Astrocyte (in vitro differentiated cells and primary cell): ENCODE measurements at regions not wholly inside any gene's neighbourhood (a gene's known extent, or its start where the extent isn't known, plus 50 kb on each side); places are given as distances from the start of the nearest gene placed in this dataset.

Source experiments
- DNase-seq: peaks from one replicate; pipeline ENCODE4 v3.0.0-alpha.2; 2010; ENCODE audit warnings: low read depth
- FAIRE-seq: peaks from 2 replicates; lab custom pipeline; 2011; peaks lifted over from hg19 to GRCh38; lab: Jason Lieb, UNC
- H2AFZ ChIP-seq: 2 replicates; pipeline ENCODE4 v1.6.0; 2012; ENCODE audit warnings: low read depth, low read length, inconsistent platforms
- H3K27ac ChIP-seq: 2 replicates; pipeline ENCODE4 v1.5.1; 2011; ENCODE audit warnings: low read depth, low read length, inconsistent platforms
- H3K27me3 ChIP-seq: 2 replicates; pipeline ENCODE4 v1.6.0; 2011; ENCODE audit warnings: low read length, inconsistent platforms; ENCODE audit not compliant: insufficient read depth
- H3K36me3 ChIP-seq: 2 replicates; pipeline ENCODE4 v1.5.1; 2011; ENCODE audit warnings: low read length, inconsistent platforms; ENCODE audit not compliant: insufficient read depth
- H3K4me1 ChIP-seq: 2 replicates; pipeline ENCODE4 v1.5.1; 2011; ENCODE audit warnings: low read length, inconsistent platforms; ENCODE audit not compliant: insufficient read depth
- H3K4me2 ChIP-seq: 2 replicates; pipeline ENCODE4 v1.6.0; 2012; ENCODE audit warnings: low read length, inconsistent platforms
- H3K4me3 ChIP-seq: 2 replicates; pipeline ENCODE4 v1.5.1; 2011; ENCODE audit warnings: low read depth, mild to moderate bottlenecking, low read length, inconsistent platforms; ENCODE audit not compliant: insufficient read depth
- H3K79me2 ChIP-seq: 2 replicates; pipeline ENCODE4 v1.6.0; 2012; ENCODE audit warnings: mild to moderate bottlenecking, low read length, inconsistent platforms; ENCODE audit not compliant: insufficient read depth
- H3K9ac ChIP-seq: 2 replicates; pipeline ENCODE4 v1.6.0; 2012; ENCODE audit warnings: mild to moderate bottlenecking, low read length, inconsistent platforms
- H3K9me3 ChIP-seq: 2 replicates; pipeline ENCODE4 v1.5.1; 2012; ENCODE audit warnings: low read depth, mild to moderate bottlenecking, low read length, inconsistent platforms; ENCODE audit not compliant: insufficient read depth
- H4K20me1 ChIP-seq: 2 replicates; pipeline ENCODE4 v1.6.0; 2012; ENCODE audit warnings: low read length, inconsistent platforms; ENCODE audit not compliant: insufficient read depth
- H3K27ac Mint-ChIP-seq: one replicate; pipeline ENCODE4 v1.8.0; 2021; ENCODE audit warnings: mild to moderate bottlenecking, mixed read lengths; ENCODE audit not compliant: unreplicated experiment
- H3K27me3 Mint-ChIP-seq: one replicate; pipeline ENCODE4 v1.8.0; 2021; ENCODE audit warnings: low read depth, mixed read lengths; ENCODE audit not compliant: unreplicated experiment
- H3K36me3 Mint-ChIP-seq: one replicate; pipeline ENCODE4 v1.8.0; 2021; ENCODE audit warnings: low read depth, mixed read lengths; ENCODE audit not compliant: unreplicated experiment
- H3K4me1 Mint-ChIP-seq: one replicate; pipeline ENCODE4 v1.8.0; 2021; ENCODE audit warnings: low read depth, mixed read lengths; ENCODE audit not compliant: unreplicated experiment
- H3K4me3 Mint-ChIP-seq: one replicate; pipeline ENCODE4 v1.8.0; 2021; ENCODE audit warnings: mild to moderate bottlenecking, moderate library complexity, mixed read lengths; ENCODE audit not compliant: unreplicated experiment
- H3K9me3 Mint-ChIP-seq: one replicate; pipeline ENCODE4 v1.8.0; 2021; ENCODE audit warnings: mild to moderate bottlenecking, mixed read lengths; ENCODE audit not compliant: unreplicated experiment
- EZH2 ChIP-seq: IDR thresholded peaks from 2 replicates; pipeline ENCODE4 v1.6.1; 2012; ENCODE audit warnings: mild to moderate bottlenecking, low read length, inconsistent platforms; ENCODE audit not compliant: insufficient read depth
- TF ChIP-seq, protein P1 (sequence below): IDR thresholded peaks from 2 replicates; pipeline ENCODE4 v1.5.1; 2011; ENCODE audit warnings: low read depth, mild to moderate bottlenecking, inconsistent platforms, low read length, moderate library complexity; ENCODE audit not compliant: insufficient read depth

DNA sequence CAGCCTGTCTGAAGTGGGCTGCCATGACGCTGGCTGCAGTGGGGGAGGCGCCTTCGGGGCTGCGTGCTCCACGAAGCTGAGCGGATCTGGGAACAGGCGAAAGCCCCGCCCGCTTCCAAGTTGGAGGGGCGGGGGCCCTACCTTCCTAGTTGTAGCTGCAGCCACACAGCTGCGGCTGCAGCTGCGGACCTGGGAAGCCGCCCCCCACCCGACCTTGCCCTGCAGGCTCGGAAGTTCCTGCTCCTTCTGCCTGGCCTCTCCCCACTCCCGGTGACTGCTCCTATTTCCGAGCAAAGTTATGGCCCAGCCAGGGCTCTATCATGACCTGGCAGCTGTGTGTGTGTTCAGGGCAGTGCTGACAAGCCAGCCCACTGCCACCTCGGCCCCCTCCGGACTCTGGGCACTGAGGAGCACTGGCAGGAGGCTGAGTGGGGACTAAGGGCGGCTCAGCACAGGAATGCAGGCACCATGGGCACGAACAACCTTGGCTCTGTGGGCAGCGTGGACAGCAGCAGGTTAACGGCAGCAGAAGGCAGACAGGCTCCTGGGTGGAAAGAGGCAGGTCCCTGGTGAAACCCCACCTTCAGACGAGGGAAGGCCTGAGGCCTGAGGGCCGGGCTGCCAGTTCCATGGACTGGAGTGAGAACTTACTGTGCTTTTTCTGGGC, 352.4 kb upstream of the TMCO5A start:
- Mint-ChIP-seq H3K36me3 (no peaks in the 10 kb centered on the region), H3K9me3 (peaks cover 2% of the 10 kb centered on the region), H3K4me1 (peaks cover 15% of the 10 kb centered on the region), H3K27me3 (no peaks in the 10 kb centered on the region), H3K27ac (no peak overlapping the region), H3K4me3 (no peak overlapping the region)
- H3K4me2 ChIP-seq: no peak overlapping the region
- H2AFZ ChIP-seq: no peak overlapping the region
- no peak overlapping the region for H3K27ac ChIP-seq
- no peak for TF ChIP-seq EZH2
- TF ChIP-seq, protein P1, sequence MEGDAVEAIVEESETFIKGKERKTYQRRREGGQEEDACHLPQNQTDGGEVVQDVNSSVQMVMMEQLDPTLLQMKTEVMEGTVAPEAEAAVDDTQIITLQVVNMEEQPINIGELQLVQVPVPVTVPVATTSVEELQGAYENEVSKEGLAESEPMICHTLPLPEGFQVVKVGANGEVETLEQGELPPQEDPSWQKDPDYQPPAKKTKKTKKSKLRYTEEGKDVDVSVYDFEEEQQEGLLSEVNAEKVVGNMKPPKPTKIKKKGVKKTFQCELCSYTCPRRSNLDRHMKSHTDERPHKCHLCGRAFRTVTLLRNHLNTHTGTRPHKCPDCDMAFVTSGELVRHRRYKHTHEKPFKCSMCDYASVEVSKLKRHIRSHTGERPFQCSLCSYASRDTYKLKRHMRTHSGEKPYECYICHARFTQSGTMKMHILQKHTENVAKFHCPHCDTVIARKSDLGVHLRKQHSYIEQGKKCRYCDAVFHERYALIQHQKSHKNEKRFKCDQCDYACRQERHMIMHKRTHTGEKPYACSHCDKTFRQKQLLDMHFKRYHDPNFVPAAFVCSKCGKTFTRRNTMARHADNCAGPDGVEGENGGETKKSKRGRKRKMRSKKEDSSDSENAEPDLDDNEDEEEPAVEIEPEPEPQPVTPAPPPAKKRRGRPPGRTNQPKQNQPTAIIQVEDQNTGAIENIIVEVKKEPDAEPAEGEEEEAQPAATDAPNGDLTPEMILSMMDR: no peak
- no peaks in the 10 kb centered on the region for H3K36me3 ChIP-seq
- H3K4me3 ChIP-seq: no peak overlapping the region
- H3K27me3 ChIP-seq: no peaks in the 10 kb centered on the region
- DNase-seq: no peak
- peaks cover 6% of the 10 kb centered on the region for H3K9me3 ChIP-seq
- H4K20me1 ChIP-seq: no peaks in the 10 kb centered on the region
- peaks cover 10% of the 10 kb centered on the region for H3K4me1 ChIP-seq
- no peak for FAIRE-seq
- no peak overlapping the region for H3K9ac ChIP-seq
- no peaks in the 10 kb centered on the region for H3K79me2 ChIP-seq

DNA sequence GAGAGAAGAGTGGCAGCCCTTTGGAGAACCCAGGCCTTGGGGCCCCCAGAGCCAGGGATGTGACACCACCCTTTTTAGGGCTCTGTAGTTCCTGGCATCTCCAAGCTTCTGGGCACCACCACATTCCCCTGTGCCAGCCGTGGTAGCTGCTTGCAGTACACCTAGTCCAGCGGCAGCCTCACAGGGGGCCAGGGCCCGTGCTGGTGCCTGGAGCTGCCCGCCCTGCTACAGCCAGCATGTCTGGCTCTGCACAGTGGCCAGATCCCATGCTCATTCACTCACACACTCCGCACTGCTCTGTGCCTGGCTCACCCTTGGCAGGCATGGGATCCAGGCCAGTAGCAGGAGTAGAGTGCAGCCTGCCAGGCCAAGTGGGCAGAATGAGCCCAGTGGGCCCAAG, 351.6 kb upstream of the TMCO5A start:
- Mint-ChIP-seq H3K36me3 (no peaks in the 10 kb centered on the region), H3K9me3 (peaks cover 2% of the 10 kb centered on the region), H3K27ac (no peak overlapping the region), H3K4me3 (no peak overlapping the region), H3K4me1 (peaks cover 15% of the 10 kb centered on the region), H3K27me3 (no peaks in the 10 kb centered on the region)
- no peaks in the 10 kb centered on the region for H3K36me3 ChIP-seq
- DNase-seq: no peak
- no peak overlapping the region for H2AFZ ChIP-seq
- H4K20me1 ChIP-seq: no peaks in the 10 kb centered on the region
- no peak for FAIRE-seq
- TF ChIP-seq, protein P1: no peak
- no peak for TF ChIP-seq EZH2
- H3K4me2 ChIP-seq: no peak overlapping the region
- H3K4me1 ChIP-seq: peaks cover 10% of the 10 kb centered on the region
- H3K4me3 ChIP-seq: no peak overlapping the region
- no peaks in the 10 kb centered on the region for H3K79me2 ChIP-seq
- H3K9me3 ChIP-seq: peaks cover 6% of the 10 kb centered on the region
- no peak overlapping the region for H3K27ac ChIP-seq
- no peaks in the 10 kb centered on the region for H3K27me3 ChIP-seq
- H3K9ac ChIP-seq: no peak overlapping the region

DNA sequence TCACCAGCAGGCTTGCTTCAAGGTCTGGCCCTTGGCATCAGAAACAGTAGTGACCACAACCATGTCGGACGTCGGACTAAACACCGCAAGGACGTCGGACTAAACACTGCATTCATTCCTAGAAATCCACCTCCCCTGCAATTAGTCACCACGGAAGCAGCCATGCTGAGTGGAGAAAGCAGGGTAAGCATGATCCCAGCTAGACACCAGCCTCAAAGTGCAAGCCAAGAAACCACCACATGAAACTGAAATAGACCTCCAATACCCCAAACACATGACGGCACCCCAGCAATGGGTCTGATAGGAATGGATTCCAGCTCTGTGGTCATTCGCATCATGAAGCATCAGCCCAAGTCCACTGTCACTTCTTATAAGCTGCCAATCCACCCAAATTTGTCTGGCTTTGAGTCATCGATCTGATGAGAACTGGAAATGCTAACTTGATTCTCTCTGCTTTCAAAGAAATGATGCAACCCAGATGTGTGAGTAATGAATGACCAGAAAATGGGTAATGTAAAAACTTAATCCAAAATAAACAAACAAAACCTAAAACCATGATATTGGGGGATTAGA, 348.3 kb upstream of the TMCO5A start:
- Histone ChIP-seq H3K4me2 (peak overlapping the region; percentile 66), H4K20me1 (no peaks in the 10 kb centered on the region), H2AFZ (no peak overlapping the region), H3K9ac (peak overlapping the region; percentile 16), H3K27me3 (no peaks in the 10 kb centered on the region), H3K4me1 (peaks cover 10% of the 10 kb centered on the region), H3K4me3 (peak overlapping the region; percentile 13), H3K9me3 (peaks cover 6% of the 10 kb centered on the region), H3K27ac (peak overlapping the region; percentile 62), H3K36me3 (no peaks in the 10 kb centered on the region), H3K79me2 (no peaks in the 10 kb centered on the region)
- Mint-ChIP-seq H3K4me1 (peaks cover 15% of the 10 kb centered on the region), H3K4me3 (no peak overlapping the region), H3K9me3 (peaks cover 2% of the 10 kb centered on the region), H3K36me3 (no peaks in the 10 kb centered on the region), H3K27ac (peak overlapping the region; percentile 79), H3K27me3 (no peaks in the 10 kb centered on the region)
- FAIRE-seq: no peak
- DNase-seq: peak; percentile 92
- TF ChIP-seq, protein P1: no peak
